Spleen (tissue), 7 donors: ENCODE measurements at regions not wholly inside any gene's neighbourhood (a gene's known extent, or its start where the extent isn't known, plus 50 kb on each side); places are given as distances from the start of the nearest gene placed in this dataset.

Experiments used
- CTCF ChIP-seq, 11 experiments: fragments of 200-600 bp in 7 of 11; fragments of 450-650 bp in 4 of 11; sonication (generic) in 4 of 11; IDR thresholded peaks in 8 of 11; conservative IDR thresholded peaks in 3 of 11; 1 replicate in 7 of 11; 2 replicates in 4 of 11; pipeline versions ENCODE4 v1.4.0 to v1.8.0; 2016 to 2021; ENCODE audit warnings: antibody characterized with exemption in 11 of 11, inconsistent platforms in 4 of 11, mild to moderate bottlenecking in 1 of 11
- POLR2A ChIP-seq, 3 donors: fragments of 450-650 bp; IDR thresholded peaks; one replicate each; pipeline ENCODE4 v1.5.1; 2017; ENCODE audit warnings: antibody characterized with exemption in 3 of 3, mild to moderate bottlenecking in 1 of 3
- donor health status: DM: no; HTN: no; CAD: no; lungs with moderate emphysema.
- donor health status: DM: no; HTN: no; CAD: no.
- donor health status: DM: no; HTN: no; CAD: no.

- no peak for TF ChIP-seq CTCF (IDR thresholded peaks at IDR 0.05 in 8 of 11, conservative IDR thresholded peaks at IDR 0.05 in 3 of 11)
- no peak for TF ChIP-seq POLR2A (IDR thresholded peaks at IDR 0.05)
Observed at GRCh38 chr20:34163307-34163706, 51.3 kb upstream of the EIF2S2 start.
